ENCODE measurements at regions not wholly inside any gene's neighbourhood (a gene's known extent, or its start where the extent isn't known, plus 50 kb on each side); places are given as distances from the start of the nearest gene placed in this dataset.
"Not testable (repeated sequence)": the region's sequence is repeated elsewhere in the genome, so short reads cannot be mapped to it uniquely, and the experiment has no call there.

GRCh38 chr2:144935191-144935590 is 415.3 kb upstream of the ZEB2 start:
- no peaks in the 10 kb centered on the region for H3K27me3 Mint-ChIP-seq
- no peaks in the 10 kb centered on the region for H3K9me3 Mint-ChIP-seq

GRCh38 chr2:144931960-144932359 is 412.0 kb upstream of the ZEB2 start:
- no peak overlapping the region for H3K27ac Mint-ChIP-seq
- H3K27me3 Mint-ChIP-seq, result no peaks in the 10 kb centered on the region
- peaks cover 12% of the 10 kb centered on the region for H3K9me3 Mint-ChIP-seq
- H3K4me1 Mint-ChIP-seq, result no peaks in the 10 kb centered on the region
- no peaks in the 10 kb centered on the region for H3K36me3 Mint-ChIP-seq
- no peak overlapping the region for H3K4me3 Mint-ChIP-seq

More at GRCh38 chr2:144935191-144935590, 415.3 kb upstream of the ZEB2 start:
- Mint-ChIP-seq H3K4me1 (no peaks in the 10 kb centered on the region), H3K36me3 (no peaks in the 10 kb centered on the region), H3K27ac (no peak overlapping the region), H3K4me3 (no peak overlapping the region)

DNA sequence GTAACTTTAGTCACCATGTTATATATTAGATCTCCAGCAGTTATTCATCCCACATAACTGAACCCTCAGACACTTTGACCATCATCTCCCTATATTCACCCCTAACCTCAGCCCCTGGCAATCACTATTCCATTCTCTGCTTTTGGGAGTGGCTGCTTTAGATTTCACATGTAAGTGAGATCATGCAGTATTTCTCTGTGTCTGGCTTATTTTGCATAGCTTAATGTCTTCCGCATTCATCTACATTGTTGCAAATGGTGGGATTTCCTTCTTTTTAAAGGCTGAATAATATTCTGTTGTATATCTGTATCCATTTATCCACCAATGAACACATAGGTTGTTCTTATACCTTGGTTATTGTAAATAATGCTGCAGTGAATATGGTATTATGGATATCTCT is 411.6 kb upstream of the ZEB2 start:
- Mint-ChIP-seq H3K4me3 (no peak overlapping the region), H3K4me1 (no peaks in the 10 kb centered on the region), H3K27ac (no peak overlapping the region)

DNA sequence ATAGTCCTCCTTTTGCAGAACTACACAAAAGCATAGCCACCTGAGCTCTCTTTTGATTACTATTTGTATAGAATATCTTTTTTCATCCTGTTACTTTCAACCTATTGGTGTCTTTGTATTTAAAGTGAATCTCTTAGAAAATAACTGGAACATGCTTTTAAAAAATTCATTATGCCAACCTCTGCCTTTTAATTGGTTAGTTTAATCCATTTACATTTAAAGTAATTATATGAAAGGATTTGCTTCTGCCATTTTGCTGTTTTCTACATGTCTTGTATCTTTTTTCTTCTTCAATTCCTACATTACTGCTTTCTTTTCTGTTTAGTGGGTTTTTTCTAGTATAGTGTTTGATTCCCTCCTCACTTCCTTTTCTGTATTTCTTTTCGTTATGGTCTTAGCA is 407.5 kb upstream of the ZEB2 start:
- H3K4me1 Mint-ChIP-seq, result no peaks in the 10 kb centered on the region
- H3K27ac Mint-ChIP-seq, result no peak overlapping the region
- no peak overlapping the region for H3K4me3 Mint-ChIP-seq
- H3K36me3 Mint-ChIP-seq, result no peaks in the 10 kb centered on the region
- peaks cover 17% of the 10 kb centered on the region for H3K9me3 Mint-ChIP-seq
- no peaks in the 10 kb centered on the region for H3K27me3 Mint-ChIP-seq

More for the DNA sequence above, 411.6 kb upstream of the ZEB2 start:
- H3K36me3 Mint-ChIP-seq, result no peaks in the 10 kb centered on the region
- peaks cover 12% of the 10 kb centered on the region for H3K9me3 Mint-ChIP-seq
- no peaks in the 10 kb centered on the region for H3K27me3 Mint-ChIP-seq

- no peaks in the 10 kb centered on the region for H3K36me3 Mint-ChIP-seq
Observed at GRCh38 chr2:144925886-144926285, 406.0 kb upstream of the ZEB2 start.

DNA sequence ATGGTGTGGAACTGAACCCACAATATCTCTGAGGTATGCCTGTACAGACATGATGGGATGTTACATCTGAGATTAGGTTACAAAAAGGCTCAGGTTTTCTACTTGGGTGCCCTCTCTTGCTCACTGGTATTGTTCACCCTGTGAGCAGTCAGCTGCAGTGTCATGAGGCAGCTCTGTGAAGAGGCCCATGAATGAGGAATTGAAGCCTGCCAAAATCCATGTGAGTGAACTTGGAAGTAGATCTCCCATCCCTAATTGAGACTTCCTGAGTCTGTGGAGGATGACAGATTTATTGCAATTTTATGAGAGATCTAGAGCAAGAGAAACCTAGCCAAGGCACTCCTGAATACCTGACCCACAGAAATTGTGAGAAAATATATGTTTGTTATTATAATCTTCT is 404.9 kb upstream of the ZEB2 start:
- Mint-ChIP-seq H3K4me3 (no peak overlapping the region), H3K36me3 (no peaks in the 10 kb centered on the region), H3K27ac (no peak overlapping the region), H3K9me3 (peaks cover 18% of the 10 kb centered on the region), H3K27me3 (no peaks in the 10 kb centered on the region), H3K4me1 (no peaks in the 10 kb centered on the region)

More at GRCh38 chr2:144925886-144926285, 406.0 kb upstream of the ZEB2 start:
- Mint-ChIP-seq H3K4me3 (no peak overlapping the region), H3K4me1 (no peaks in the 10 kb centered on the region), H3K9me3 (peaks cover 18% of the 10 kb centered on the region), H3K27ac (no peak overlapping the region), H3K27me3 (no peaks in the 10 kb centered on the region)

DNA sequence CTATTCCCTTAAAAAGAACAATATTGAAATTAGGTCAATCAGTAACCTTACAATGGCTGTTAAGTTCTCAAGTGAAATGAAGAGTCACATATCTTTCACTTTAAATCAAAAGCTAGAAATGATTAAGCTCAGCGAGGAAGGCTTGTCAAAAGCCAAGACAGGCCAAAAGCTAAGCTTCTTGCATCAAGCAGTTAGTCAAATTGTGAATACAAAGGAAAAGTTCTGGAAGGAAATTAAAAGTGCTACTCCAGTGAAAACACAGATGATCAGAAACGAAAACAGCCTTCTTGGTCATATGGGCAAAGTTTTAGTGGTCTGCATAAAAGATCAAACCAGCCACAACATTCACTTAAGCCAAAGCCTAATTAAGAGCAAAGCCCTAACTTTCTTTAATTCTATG is 402.6 kb upstream of the ZEB2 start:
- peaks cover 8% of the 10 kb centered on the region for H3K9me3 Mint-ChIP-seq
- no peaks in the 10 kb centered on the region for H3K36me3 Mint-ChIP-seq
- H3K27me3 Mint-ChIP-seq, result no peaks in the 10 kb centered on the region
- no peak overlapping the region for H3K4me3 Mint-ChIP-seq
- no peaks in the 10 kb centered on the region for H3K4me1 Mint-ChIP-seq
- no peak overlapping the region for H3K27ac Mint-ChIP-seq

DNA sequence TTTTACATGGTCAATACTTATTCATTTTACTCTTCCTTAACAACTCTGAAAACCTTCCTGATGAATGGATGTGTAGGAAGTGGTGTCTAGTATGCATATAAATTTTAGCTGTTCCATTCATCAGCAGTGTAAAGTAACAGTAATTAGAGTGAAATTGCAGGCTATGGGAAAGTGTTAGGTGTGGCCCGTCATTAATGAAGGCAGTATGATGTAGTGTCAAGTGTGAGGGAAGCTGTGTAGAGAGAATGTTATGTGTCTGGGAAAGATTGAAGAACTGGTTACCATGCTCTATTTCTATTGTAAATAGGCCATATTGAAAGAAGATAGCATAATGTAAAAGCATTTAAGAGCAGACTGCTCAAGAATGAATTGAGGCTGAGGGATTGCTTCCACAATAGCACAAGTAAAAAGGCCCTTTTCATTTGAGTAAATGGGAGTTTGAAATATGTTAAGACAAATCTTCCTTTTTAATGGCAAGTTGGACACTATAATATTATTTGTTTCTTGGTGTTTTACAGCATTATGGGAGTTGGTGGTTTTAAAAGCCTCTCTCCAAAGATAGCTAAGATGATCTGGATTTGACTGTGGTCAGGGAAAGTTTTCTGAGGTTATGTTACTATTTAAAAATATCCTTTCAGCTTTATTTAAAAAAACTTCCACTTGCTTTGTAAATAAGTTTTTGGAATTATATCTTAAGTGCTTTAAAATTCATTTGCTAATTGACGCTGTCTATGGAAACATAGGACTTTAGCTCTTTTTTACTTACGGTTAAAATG is 401.0 kb upstream of the ZEB2 start:
- peaks cover 6% of the 10 kb centered on the region for H3K9me3 Mint-ChIP-seq
- no peak overlapping the region for H3K4me3 Mint-ChIP-seq
- no peaks in the 10 kb centered on the region for H3K27me3 Mint-ChIP-seq
- no peaks in the 10 kb centered on the region for H3K36me3 Mint-ChIP-seq
- H3K27ac Mint-ChIP-seq, result no peak overlapping the region
- H3K4me1 Mint-ChIP-seq, result no peaks in the 10 kb centered on the region

- no peaks in the 10 kb centered on the region for H3K9me3 Mint-ChIP-seq
- no peak overlapping the region for H3K27ac Mint-ChIP-seq
- H3K27me3 Mint-ChIP-seq, result no peaks in the 10 kb centered on the region
- H3K4me1 Mint-ChIP-seq, result no peaks in the 10 kb centered on the region
- no peak overlapping the region for H3K4me3 Mint-ChIP-seq
- H3K36me3 Mint-ChIP-seq, result no peaks in the 10 kb centered on the region
Observed at GRCh38 chr2:144914622-144915318, 394.9 kb upstream of the ZEB2 start.

- Mint-ChIP-seq H3K9me3 (no peaks in the 10 kb centered on the region), H3K27me3 (no peaks in the 10 kb centered on the region), H3K4me3 (no peak overlapping the region), H3K27ac (no peak overlapping the region), H3K4me1 (no peaks in the 10 kb centered on the region), H3K36me3 (no peaks in the 10 kb centered on the region)
Observed at GRCh38 chr2:144914113-144914512, 394.2 kb upstream of the ZEB2 start.

GRCh38 chr2:144912206-144912605 is 392.3 kb upstream of the ZEB2 start:
- Mint-ChIP-seq H3K9me3 (no peaks in the 10 kb centered on the region), H3K4me1 (no peaks in the 10 kb centered on the region), H3K27me3 (no peaks in the 10 kb centered on the region), H3K4me3 (no peak overlapping the region), H3K27ac (no peak overlapping the region), H3K36me3 (no peaks in the 10 kb centered on the region)

- Mint-ChIP-seq H3K4me3 (no peak overlapping the region), H3K27me3 (peaks cover 1% of the 10 kb centered on the region), H3K4me1 (no peaks in the 10 kb centered on the region), H3K36me3 (no peaks in the 10 kb centered on the region), H3K9me3 (no peaks in the 10 kb centered on the region), H3K27ac (no peak overlapping the region)
Observed at GRCh38 chr2:144905956-144906355, 386.0 kb upstream of the ZEB2 start.

- Mint-ChIP-seq H3K9me3 (no peaks in the 10 kb centered on the region), H3K27me3 (peaks cover 1% of the 10 kb centered on the region), H3K27ac (no peak overlapping the region), H3K4me3 (no peak overlapping the region), H3K36me3 (no peaks in the 10 kb centered on the region), H3K4me1 (no peaks in the 10 kb centered on the region)
Observed at GRCh38 chr2:144904612-144905011, 384.7 kb upstream of the ZEB2 start.

DNA sequence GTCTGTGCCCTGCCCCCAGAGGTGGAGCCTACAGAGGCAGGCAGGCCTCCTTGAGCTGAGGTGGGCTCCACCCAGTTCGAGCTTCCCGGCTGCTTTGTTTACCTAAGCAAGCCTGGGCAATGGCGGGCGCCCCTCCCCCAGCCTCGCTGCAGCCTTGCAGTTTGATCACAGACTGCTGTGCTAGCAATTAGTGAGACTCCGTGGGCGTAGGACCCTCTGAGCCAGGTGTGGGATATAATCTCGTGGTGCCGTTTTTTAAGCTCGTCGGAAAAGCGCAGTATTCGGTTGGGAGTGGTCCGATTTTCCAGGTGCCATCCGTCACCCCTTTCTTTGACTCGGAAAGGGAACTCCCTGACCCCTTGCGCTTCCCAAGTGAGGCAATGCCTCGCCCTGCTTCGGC is 383.1 kb upstream of the ZEB2 start:
- not testable (repeated sequence) for H3K4me1 Mint-ChIP-seq, H3K27ac Mint-ChIP-seq, H3K36me3 Mint-ChIP-seq, H3K9me3 Mint-ChIP-seq, H3K27me3 Mint-ChIP-seq, H3K4me3 Mint-ChIP-seq

- H3K9me3 Mint-ChIP-seq, H3K4me1 Mint-ChIP-seq, H3K4me3 Mint-ChIP-seq, H3K27ac Mint-ChIP-seq, H3K27me3 Mint-ChIP-seq, H3K36me3 Mint-ChIP-seq: not testable (repeated sequence)
Observed at GRCh38 chr2:144901386-144901785, 381.5 kb upstream of the ZEB2 start.

GRCh38 chr2:144896341-144896740 is 376.4 kb upstream of the ZEB2 start:
- no peak overlapping the region for H3K4me3 Mint-ChIP-seq
- no peaks in the 10 kb centered on the region for H3K4me1 Mint-ChIP-seq
- no peaks in the 10 kb centered on the region for H3K9me3 Mint-ChIP-seq
- no peak overlapping the region for H3K27ac Mint-ChIP-seq
- H3K27me3 Mint-ChIP-seq, result no peaks in the 10 kb centered on the region
- H3K36me3 Mint-ChIP-seq, result no peaks in the 10 kb centered on the region

All from activated naive CD4-positive, alpha-beta T cell treated with anti-CD3 and anti-CD28 coated beads, Interleukin-2, amount 50 U/mL, for 24 hours (primary cell).